ENCODE measurements at regions not wholly inside any gene's neighbourhood (a gene's known extent, or its start where the extent isn't known, plus 50 kb on each side); places are given as distances from the start of the nearest gene placed in this dataset.

DNA sequence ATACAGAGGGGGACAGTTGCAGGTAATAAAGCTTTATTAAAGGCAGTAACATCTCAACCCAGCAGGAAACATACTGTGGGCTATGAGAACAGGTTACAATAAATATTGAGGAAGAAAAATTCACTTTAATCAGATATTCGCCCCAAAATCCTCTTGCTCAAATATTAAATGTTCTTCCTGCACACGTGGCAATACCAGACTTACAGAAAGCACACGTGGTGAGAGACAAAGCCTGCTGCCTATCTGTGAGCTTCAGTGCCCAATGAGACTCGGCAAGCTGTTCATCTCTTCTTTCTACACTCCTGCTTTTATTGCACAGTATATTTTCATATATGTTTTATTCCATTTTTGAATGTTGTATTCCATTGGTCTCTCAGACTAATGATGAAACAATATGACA lies 113.2 kb downstream of the OR13A1 start:
- Mint-ChIP-seq H3K36me3 (ENCODE audit: unreplicated experiment) (no peaks in the 10 kb centered on the region), H3K9me3 (ENCODE audit: unreplicated experiment) (no peaks in the 10 kb centered on the region), H3K27me3 (ENCODE audit: unreplicated experiment) (no peaks in the 10 kb centered on the region), H3K27ac (ENCODE audit: unreplicated experiment) (no peak overlapping the region), H3K4me1 (ENCODE audit: low read depth, unreplicated experiment) (no peaks in the 10 kb centered on the region), H3K4me3 (ENCODE audit: unreplicated experiment) (no peak overlapping the region)
- DNase-seq = no peak
- TF ChIP-seq, protein P1, sequence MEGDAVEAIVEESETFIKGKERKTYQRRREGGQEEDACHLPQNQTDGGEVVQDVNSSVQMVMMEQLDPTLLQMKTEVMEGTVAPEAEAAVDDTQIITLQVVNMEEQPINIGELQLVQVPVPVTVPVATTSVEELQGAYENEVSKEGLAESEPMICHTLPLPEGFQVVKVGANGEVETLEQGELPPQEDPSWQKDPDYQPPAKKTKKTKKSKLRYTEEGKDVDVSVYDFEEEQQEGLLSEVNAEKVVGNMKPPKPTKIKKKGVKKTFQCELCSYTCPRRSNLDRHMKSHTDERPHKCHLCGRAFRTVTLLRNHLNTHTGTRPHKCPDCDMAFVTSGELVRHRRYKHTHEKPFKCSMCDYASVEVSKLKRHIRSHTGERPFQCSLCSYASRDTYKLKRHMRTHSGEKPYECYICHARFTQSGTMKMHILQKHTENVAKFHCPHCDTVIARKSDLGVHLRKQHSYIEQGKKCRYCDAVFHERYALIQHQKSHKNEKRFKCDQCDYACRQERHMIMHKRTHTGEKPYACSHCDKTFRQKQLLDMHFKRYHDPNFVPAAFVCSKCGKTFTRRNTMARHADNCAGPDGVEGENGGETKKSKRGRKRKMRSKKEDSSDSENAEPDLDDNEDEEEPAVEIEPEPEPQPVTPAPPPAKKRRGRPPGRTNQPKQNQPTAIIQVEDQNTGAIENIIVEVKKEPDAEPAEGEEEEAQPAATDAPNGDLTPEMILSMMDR (IDR thresholded peaks at IDR 0.05; ENCODE audit: partially characterized antibody, unreplicated experiment) = no peak

- no peak overlapping the region for H3K4me3 Mint-ChIP-seq (ENCODE audit: unreplicated experiment)
- H3K9me3 Mint-ChIP-seq (ENCODE audit: unreplicated experiment) = no peaks in the 10 kb centered on the region
- no peaks in the 10 kb centered on the region for H3K27me3 Mint-ChIP-seq (ENCODE audit: unreplicated experiment)
- H3K4me1 Mint-ChIP-seq (ENCODE audit: low read depth, unreplicated experiment) = no peaks in the 10 kb centered on the region
- TF ChIP-seq, protein P1 (IDR thresholded peaks at IDR 0.05; ENCODE audit: partially characterized antibody, unreplicated experiment) = no peak
- DNase-seq = no peak
- H3K27ac Mint-ChIP-seq (ENCODE audit: unreplicated experiment) = no peak overlapping the region
- peaks cover 4% of the 10 kb centered on the region for H3K36me3 Mint-ChIP-seq (ENCODE audit: unreplicated experiment)
Measured at GRCh38 chr10:45204954-45205775, 110.2 kb downstream of the OR13A1 start.

DNA sequence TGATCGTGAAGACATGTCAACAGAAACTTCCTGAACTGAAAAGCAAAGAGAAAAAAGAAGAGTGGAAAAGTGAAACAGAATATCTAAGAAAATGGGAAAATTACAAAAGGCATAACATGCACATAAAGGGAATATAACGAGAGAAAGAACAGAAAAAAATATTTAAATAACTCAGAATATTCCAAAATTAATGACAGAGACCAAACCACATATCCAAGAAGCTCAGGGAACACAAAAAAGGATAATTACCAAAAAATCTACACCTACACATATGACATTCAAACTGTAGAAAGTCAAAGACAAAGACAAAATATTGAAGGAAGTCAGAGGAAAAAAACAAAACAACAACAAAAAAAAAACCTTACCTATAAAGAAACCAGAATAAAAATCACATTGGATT lies 105.5 kb downstream of the OR13A1 start:
- H3K9me3 Mint-ChIP-seq (ENCODE audit: unreplicated experiment) = no peaks in the 10 kb centered on the region
- no peaks in the 10 kb centered on the region for H3K4me1 Mint-ChIP-seq (ENCODE audit: low read depth, unreplicated experiment)
- TF ChIP-seq, protein P1 (IDR thresholded peaks at IDR 0.05; ENCODE audit: partially characterized antibody, unreplicated experiment) = no peak
- no peaks in the 10 kb centered on the region for H3K27me3 Mint-ChIP-seq (ENCODE audit: unreplicated experiment)
- no peak overlapping the region for H3K27ac Mint-ChIP-seq (ENCODE audit: unreplicated experiment)
- DNase-seq = no peak
- no peak overlapping the region for H3K4me3 Mint-ChIP-seq (ENCODE audit: unreplicated experiment)
- peaks cover 4% of the 10 kb centered on the region for H3K36me3 Mint-ChIP-seq (ENCODE audit: unreplicated experiment)

GRCh38 chr10:45211576-45211975 lies 103.8 kb downstream of the OR13A1 start:
- Mint-ChIP-seq H3K4me3 (ENCODE audit: unreplicated experiment) (no peak overlapping the region), H3K27ac (ENCODE audit: unreplicated experiment) (no peak overlapping the region), H3K9me3 (ENCODE audit: unreplicated experiment) (no peaks in the 10 kb centered on the region), H3K27me3 (ENCODE audit: unreplicated experiment) (no peaks in the 10 kb centered on the region), H3K4me1 (ENCODE audit: low read depth, unreplicated experiment) (no peaks in the 10 kb centered on the region), H3K36me3 (ENCODE audit: unreplicated experiment) (peaks cover 4% of the 10 kb centered on the region)
- no peak for DNase-seq
- TF ChIP-seq, protein P1 (IDR thresholded peaks at IDR 0.05; ENCODE audit: partially characterized antibody, unreplicated experiment) = no peak

DNA sequence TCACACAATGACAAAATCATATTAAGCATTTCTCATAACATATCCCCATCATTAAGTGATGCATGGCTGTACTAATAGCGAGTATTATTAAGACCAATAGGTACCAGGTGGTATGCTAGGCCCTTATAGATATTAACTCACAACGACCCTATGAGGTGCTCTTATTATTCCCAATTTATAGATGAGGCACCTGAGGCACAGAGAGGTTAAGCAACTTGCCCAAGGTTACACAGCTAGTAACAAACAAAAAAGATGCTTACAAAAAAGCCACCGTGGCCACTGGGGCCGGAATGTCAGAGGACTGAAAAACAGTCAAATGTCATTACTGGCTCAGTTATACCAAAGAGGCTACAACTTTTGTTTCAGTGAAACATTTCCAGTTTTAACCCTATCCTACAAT lies 96.0 kb downstream of the OR13A1 start:
- H3K27ac Mint-ChIP-seq (ENCODE audit: unreplicated experiment) = no peak overlapping the region
- H3K36me3 Mint-ChIP-seq (ENCODE audit: unreplicated experiment) = no peaks in the 10 kb centered on the region
- TF ChIP-seq, protein P1 (IDR thresholded peaks at IDR 0.05; ENCODE audit: partially characterized antibody, unreplicated experiment) = no peak
- H3K9me3 Mint-ChIP-seq (ENCODE audit: unreplicated experiment) = no peaks in the 10 kb centered on the region
- H3K4me3 Mint-ChIP-seq (ENCODE audit: unreplicated experiment) = no peak overlapping the region
- no peaks in the 10 kb centered on the region for H3K4me1 Mint-ChIP-seq (ENCODE audit: low read depth, unreplicated experiment)
- no peak for DNase-seq
- peaks cover 2% of the 10 kb centered on the region for H3K27me3 Mint-ChIP-seq (ENCODE audit: unreplicated experiment)

All from glutamatergic neuron (in vitro differentiated cells).